WTC11 (cell line): ENCODE measurements at regions not wholly inside any gene's neighbourhood (a gene's known extent, or its start where the extent isn't known, plus 50 kb on each side); places are given as distances from the start of the nearest gene placed in this dataset.

Experiments used
- ATAC-seq: fragments of 200-7000 bp; cut with Tn5 transposase; 2 replicates; pipeline ENCODE4 v1.10.0; 2021; ENCODE audit warnings: mild to moderate bottlenecking, moderate library complexity
- CTCF ChIA-PET: fragments of 300-600 bp; sonication (Branson Sonifier 250); formaldehyde crosslinking; loops from one replicate; lab custom pipeline; 2021; ENCODE audit warnings: antibody characterized with exemption; lab: Charles Lee
- POLR2A ChIA-PET: fragments of 350-600 bp; sonication (Branson Sonifier 250); formaldehyde crosslinking; loops from one replicate; lab custom pipeline; 2021; ENCODE audit warnings: antibody characterized with exemption; lab: Charles Lee
- DNase-seq: peaks from one replicate; pipeline ENCODE4 v3.0.0; 2021; ENCODE audit warnings: low spot score
- H3K27ac Mint-ChIP-seq: 2 replicates; pipeline ENCODE4 v1.8.0; 2021; ENCODE audit warnings: mixed read lengths
- H3K27me3 Mint-ChIP-seq: 2 replicates; pipeline ENCODE4 v1.8.0; 2021; ENCODE audit warnings: low read depth, mild to moderate bottlenecking, moderate library complexity, mixed read lengths
- H3K36me3 Mint-ChIP-seq: 2 replicates; pipeline ENCODE4 v1.8.0; 2021; ENCODE audit warnings: mixed read lengths
- H3K4me1 Mint-ChIP-seq: 2 replicates; pipeline ENCODE4 v1.8.0; 2022; ENCODE audit warnings: mixed read lengths
- H3K4me3 Mint-ChIP-seq: 2 replicates; pipeline ENCODE4 v1.8.0; 2021; ENCODE audit warnings: mild to moderate bottlenecking, moderate library complexity, mixed read lengths
- H3K9me3 Mint-ChIP-seq: 2 replicates; pipeline ENCODE4 v1.8.0; 2021; ENCODE audit warnings: mixed read lengths
- CREB1 ChIP-seq: sonication (generic); formaldehyde crosslinking; IDR thresholded peaks from 2 replicates; pipeline ENCODE4 v1.8.0; 2023; ENCODE audit warnings: mild to moderate bottlenecking, missing genetic modification reagents
- GABPB1 ChIP-seq: sonication (generic); formaldehyde crosslinking; IDR thresholded peaks from 2 replicates; pipeline ENCODE4 v1.8.1; 2023; ENCODE audit warnings: mild to moderate bottlenecking, missing genetic modification reagents
- GRHL2 ChIP-seq: fragments of 250-450 bp; sonication (Bioruptor Pico); IDR thresholded peaks from 2 replicates; pipeline ENCODE4 v1.8.0; 2022; ENCODE audit warnings: mild to moderate bottlenecking, moderate library complexity; ENCODE audit not compliant: insufficient replicate concordance, severe bottlenecking
- KAT7 ChIP-seq: sonication (generic); formaldehyde crosslinking; IDR thresholded peaks from 2 replicates; pipeline ENCODE4 v1.8.1; 2023; ENCODE audit warnings: missing genetic modification reagents, mild to moderate bottlenecking, borderline replicate concordance
- MYBL2 ChIP-seq: sonication (generic); formaldehyde crosslinking; IDR thresholded peaks from 2 replicates; pipeline ENCODE4 v1.8.1; 2023; ENCODE audit warnings: mild to moderate bottlenecking, moderate library complexity, missing genetic modification reagents
- NFATC4 ChIP-seq: fragments of 250-450 bp; sonication (Bioruptor Pico); IDR thresholded peaks from 2 replicates; pipeline ENCODE4 v1.9.0; 2021; ENCODE audit warnings: mild to moderate bottlenecking
- NFE2L1 ChIP-seq: sonication (generic); formaldehyde crosslinking; IDR thresholded peaks from 2 replicates; pipeline ENCODE4 v1.8.1; 2023; ENCODE audit warnings: missing genetic modification reagents
- NFYB ChIP-seq: sonication (generic); formaldehyde crosslinking; conservative IDR thresholded peaks from 2 replicates; pipeline ENCODE4 v1.8.0; 2022; ENCODE audit warnings: low read depth, missing genetic modification reagents
- NR2C2 ChIP-seq: sonication (generic); formaldehyde crosslinking; IDR thresholded peaks from 2 replicates; pipeline ENCODE4 v1.8.0; 2022; ENCODE audit warnings: mild to moderate bottlenecking, missing genetic modification reagents
- SP1 ChIP-seq: sonication (generic); formaldehyde crosslinking; conservative IDR thresholded peaks from 2 replicates; pipeline ENCODE4 v1.8.1; 2022; ENCODE audit warnings: missing genetic modification reagents
- TCF7 ChIP-seq: sonication (generic); formaldehyde crosslinking; IDR thresholded peaks from 2 replicates; pipeline ENCODE4 v1.8.0; 2022; ENCODE audit warnings: mild to moderate bottlenecking, low read depth, missing genetic modification reagents, moderate library complexity
- TEAD1 ChIP-seq: sonication (generic); formaldehyde crosslinking; IDR thresholded peaks from 2 replicates; pipeline ENCODE4 v1.8.0; 2022; ENCODE audit warnings: mild to moderate bottlenecking, missing genetic modification reagents
- ZNF138 ChIP-seq: sonication (generic); formaldehyde crosslinking; conservative IDR thresholded peaks from 2 replicates; pipeline ENCODE4 v1.8.1; 2022; ENCODE audit warnings: mild to moderate bottlenecking, moderate library complexity, missing genetic modification reagents
- ZNF263 ChIP-seq: sonication (generic); formaldehyde crosslinking; IDR thresholded peaks from 2 replicates; pipeline ENCODE4 v1.8.1; 2022; ENCODE audit warnings: low read depth, mild to moderate bottlenecking, moderate library complexity, missing genetic modification reagents
- ZNF416 ChIP-seq: fragments of 250-450 bp; sonication (Bioruptor Pico); IDR thresholded peaks from 2 replicates; pipeline ENCODE4 v1.9.0; 2021; ENCODE audit warnings: mild to moderate bottlenecking, inconsistent platforms
- ZNF671 ChIP-seq: fragments of 250-450 bp; sonication (Bioruptor Pico); IDR thresholded peaks from 2 replicates; pipeline ENCODE4 v1.8.0; 2021; ENCODE audit warnings: mild to moderate bottlenecking
- TF ChIP-seq, protein P1 (sequence below): fragments of 200-600 bp; IDR thresholded peaks from 2 replicates; pipeline ENCODE4 v1.8.0; 2022; ENCODE audit warnings: antibody characterized with exemption
- TF ChIP-seq, protein P2 (sequence below): sonication (generic); formaldehyde crosslinking; IDR thresholded peaks from 2 replicates; pipeline ENCODE4 v1.8.1; 2023; ENCODE audit warnings: mild to moderate bottlenecking, missing genetic modification reagents, moderate library complexity
- TF ChIP-seq, protein P3 (sequence below): sonication (generic); formaldehyde crosslinking; IDR thresholded peaks from 2 replicates; pipeline ENCODE4 v1.8.0; 2022; ENCODE audit warnings: mild to moderate bottlenecking, missing genetic modification reagents
- TF ChIP-seq, protein P4 (sequence below): sonication (generic); formaldehyde crosslinking; IDR thresholded peaks from 2 replicates; pipeline ENCODE4 v1.8.0; 2022; ENCODE audit warnings: mild to moderate bottlenecking, missing genetic modification reagents
- TF ChIP-seq, protein P5 (sequence below): sonication (generic); formaldehyde crosslinking; conservative IDR thresholded peaks from 2 replicates; pipeline ENCODE4 v1.8.1; 2022; ENCODE audit warnings: mild to moderate bottlenecking, missing genetic modification reagents
- TF ChIP-seq, protein P6 (sequence below): sonication (generic); formaldehyde crosslinking; IDR thresholded peaks from 2 replicates; pipeline ENCODE4 v1.8.0; 2022; ENCODE audit warnings: mild to moderate bottlenecking, missing genetic modification reagents

DNA sequence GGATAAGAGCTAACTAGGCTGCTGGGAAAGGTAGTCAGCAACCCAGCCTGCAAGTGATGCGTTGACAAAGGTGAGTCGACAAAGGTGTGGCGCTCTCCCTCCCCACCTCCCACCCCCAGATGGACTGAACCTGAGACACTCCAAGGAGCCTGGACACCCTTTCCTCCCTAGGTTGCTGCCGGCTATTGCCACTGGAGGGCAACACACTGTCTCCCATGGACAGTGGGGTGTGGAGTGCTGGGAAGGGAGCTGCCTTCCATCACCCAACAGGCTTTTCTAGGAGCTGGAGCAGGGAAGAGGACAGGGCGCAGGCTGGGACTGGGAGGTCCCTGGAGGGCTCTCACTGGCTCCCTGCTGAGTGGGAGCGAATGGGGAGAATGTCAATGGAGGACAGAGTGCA, 75.4 kb upstream of the ARAP3 start:
- ChIA-PET CTCF (interaction anchor here (0.6 to 5.2 kb wide), 44 partner anchors 9 to 212 kb away, joined by 3 to 152 read pairs (median 5); partner anchors contain the start of genes DELE1, PCDH1, PCDH12 and RNF14), POLR2A (interaction anchor here (0.5 to 1.8 kb wide), 7 partner anchors 18 to 126 kb away, joined by 3 to 7 read pairs (median 4); no protein-coding TSS in a partner anchor)
- no peaks in the 10 kb centered on the region for H3K9me3 Mint-ChIP-seq
- peaks cover 49% of the 10 kb centered on the region for H3K4me1 Mint-ChIP-seq
- DNase-seq (peak; percentile 70), ATAC-seq (peak; percentile 62)
- TF ChIP-seq NR2C2 (CRISPR knock-in tag): 0 out of 2 replicates have a peak, but pooled peaks have one; percentile 10
- TF ChIP-seq ZNF416 (CRISPR knock-in tag): no peak
- TF ChIP-seq, protein P1, sequence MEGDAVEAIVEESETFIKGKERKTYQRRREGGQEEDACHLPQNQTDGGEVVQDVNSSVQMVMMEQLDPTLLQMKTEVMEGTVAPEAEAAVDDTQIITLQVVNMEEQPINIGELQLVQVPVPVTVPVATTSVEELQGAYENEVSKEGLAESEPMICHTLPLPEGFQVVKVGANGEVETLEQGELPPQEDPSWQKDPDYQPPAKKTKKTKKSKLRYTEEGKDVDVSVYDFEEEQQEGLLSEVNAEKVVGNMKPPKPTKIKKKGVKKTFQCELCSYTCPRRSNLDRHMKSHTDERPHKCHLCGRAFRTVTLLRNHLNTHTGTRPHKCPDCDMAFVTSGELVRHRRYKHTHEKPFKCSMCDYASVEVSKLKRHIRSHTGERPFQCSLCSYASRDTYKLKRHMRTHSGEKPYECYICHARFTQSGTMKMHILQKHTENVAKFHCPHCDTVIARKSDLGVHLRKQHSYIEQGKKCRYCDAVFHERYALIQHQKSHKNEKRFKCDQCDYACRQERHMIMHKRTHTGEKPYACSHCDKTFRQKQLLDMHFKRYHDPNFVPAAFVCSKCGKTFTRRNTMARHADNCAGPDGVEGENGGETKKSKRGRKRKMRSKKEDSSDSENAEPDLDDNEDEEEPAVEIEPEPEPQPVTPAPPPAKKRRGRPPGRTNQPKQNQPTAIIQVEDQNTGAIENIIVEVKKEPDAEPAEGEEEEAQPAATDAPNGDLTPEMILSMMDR: 0 out of 2 replicates have a peak, but pooled peaks have one; percentile 13
- TF ChIP-seq ZNF138 (CRISPR knock-in tag): peak; percentile 70; the same call in 1 of the 2 replicates
- peak overlapping the region; percentile 24; the same call in 1 of the 2 replicates for H3K4me3 Mint-ChIP-seq
- H3K27ac Mint-ChIP-seq: no peak overlapping the region
- peaks cover 21% of the 10 kb centered on the region for H3K27me3 Mint-ChIP-seq
- H3K36me3 Mint-ChIP-seq: no peaks in the 10 kb centered on the region

DNA sequence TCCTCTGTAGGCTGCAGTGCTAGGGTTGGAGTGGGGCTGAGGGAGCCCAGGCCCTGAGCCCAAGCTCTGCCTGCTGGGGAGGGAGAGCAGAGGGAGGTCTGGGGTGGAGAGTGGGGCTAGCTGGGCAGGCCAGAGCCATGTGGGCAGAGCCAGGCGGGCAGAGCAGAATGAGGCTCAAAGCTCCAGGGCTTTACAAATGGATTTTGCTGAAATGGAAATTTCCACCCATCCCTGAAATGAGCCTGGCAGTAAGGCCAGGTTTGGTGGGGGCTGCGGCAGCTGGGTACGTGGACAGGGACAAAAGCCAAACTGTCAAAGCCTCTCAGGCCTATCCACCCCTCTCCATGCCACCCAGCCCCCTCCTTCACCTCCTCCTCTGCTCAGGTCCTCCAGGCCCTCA, 74.2 kb upstream of the ARAP3 start:
- no peak overlapping the region for H3K27ac Mint-ChIP-seq
- H3K27me3 Mint-ChIP-seq: peaks cover 33% of the 10 kb centered on the region
- no peak overlapping the region for H3K4me3 Mint-ChIP-seq
- no peak for DNase-seq
- no peak for ATAC-seq
- H3K9me3 Mint-ChIP-seq: no peaks in the 10 kb centered on the region
- CTCF ChIA-PET: interaction anchor here (1.8 to 5.2 kb wide), 4 partner anchors 40 to 125 kb away, joined by 5 to 152 read pairs (median 70); partner anchors contain the start of gene PCDH1
- TF ChIP-seq, protein P2, sequence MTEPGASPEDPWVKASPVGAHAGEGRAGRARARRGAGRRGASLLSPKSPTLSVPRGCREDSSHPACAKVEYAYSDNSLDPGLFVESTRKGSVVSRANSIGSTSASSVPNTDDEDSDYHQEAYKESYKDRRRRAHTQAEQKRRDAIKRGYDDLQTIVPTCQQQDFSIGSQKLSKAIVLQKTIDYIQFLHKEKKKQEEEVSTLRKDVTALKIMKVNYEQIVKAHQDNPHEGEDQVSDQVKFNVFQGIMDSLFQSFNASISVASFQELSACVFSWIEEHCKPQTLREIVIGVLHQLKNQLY (CRISPR knock-in tag): no peak
- TF ChIP-seq GRHL2 (CRISPR knock-in tag) (no peak), TCF7 (CRISPR knock-in tag) (no peak), ZNF263 (CRISPR knock-in tag) (no peak)
- TF ChIP-seq, all 79 proteins: peak for 0
- POLR2A ChIA-PET: no interaction called here
- Mint-ChIP-seq H3K4me1 (peaks cover 47% of the 10 kb centered on the region), H3K36me3 (no peaks in the 10 kb centered on the region)

DNA sequence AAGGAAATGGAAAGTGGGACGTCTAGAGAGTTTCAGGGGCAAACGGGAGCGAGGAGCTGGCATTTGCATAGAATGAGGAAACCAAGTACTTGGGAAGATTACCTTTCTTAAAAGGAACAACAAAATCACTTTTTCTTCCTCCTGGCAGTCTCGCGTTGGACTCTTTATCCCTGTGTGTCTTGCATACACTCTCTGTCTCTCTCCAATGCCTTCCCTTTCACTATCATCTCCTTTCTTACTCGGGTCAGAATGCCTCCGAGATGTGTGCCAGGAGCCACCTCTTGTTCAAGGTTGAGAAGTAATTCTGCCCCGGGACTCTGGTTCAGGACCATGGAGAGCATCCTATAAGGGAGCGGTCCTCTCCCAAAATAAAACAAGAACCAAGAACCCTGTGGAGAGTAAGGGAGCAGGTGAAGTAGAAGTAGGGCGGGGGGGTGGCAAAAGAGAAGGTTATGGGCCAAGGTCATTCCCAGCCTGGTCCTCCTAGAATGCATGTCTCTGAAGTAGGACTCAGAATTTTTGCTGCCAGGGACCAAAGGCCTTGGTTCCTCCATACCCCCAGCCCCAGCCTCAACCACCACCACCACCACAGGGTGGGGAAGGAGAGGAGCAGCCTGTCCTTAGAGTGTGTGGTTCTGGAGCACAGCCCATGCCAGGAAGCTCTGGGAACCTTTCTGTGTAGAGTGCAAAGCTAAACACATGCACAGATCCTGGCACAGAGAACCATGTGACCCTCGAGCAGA, 72.1 kb upstream of the ARAP3 start:
- peak; percentile 77 for DNase-seq
- ChIA-PET POLR2A (interaction anchor here (0.5 to 1.1 kb wide), 2 partner anchors 22 to 99 kb away, joined by 3 to 4 read pairs; no protein-coding TSS in a partner anchor), CTCF (interaction anchor here (0.6 to 5.2 kb wide), 10 partner anchors 23 to 206 kb away, joined by 3 to 152 read pairs (median 6); partner anchors contain the start of gene PCDH1)
- Mint-ChIP-seq H3K4me1 (peaks cover 29% of the 10 kb centered on the region), H3K9me3 (no peaks in the 10 kb centered on the region), H3K4me3 (peak overlapping the region; percentile 30), H3K27me3 (peaks cover 48% of the 10 kb centered on the region), H3K27ac (no peak overlapping the region), H3K36me3 (no peaks in the 10 kb centered on the region)
- ATAC-seq: peak; percentile 18
- TF ChIP-seq, protein P3, sequence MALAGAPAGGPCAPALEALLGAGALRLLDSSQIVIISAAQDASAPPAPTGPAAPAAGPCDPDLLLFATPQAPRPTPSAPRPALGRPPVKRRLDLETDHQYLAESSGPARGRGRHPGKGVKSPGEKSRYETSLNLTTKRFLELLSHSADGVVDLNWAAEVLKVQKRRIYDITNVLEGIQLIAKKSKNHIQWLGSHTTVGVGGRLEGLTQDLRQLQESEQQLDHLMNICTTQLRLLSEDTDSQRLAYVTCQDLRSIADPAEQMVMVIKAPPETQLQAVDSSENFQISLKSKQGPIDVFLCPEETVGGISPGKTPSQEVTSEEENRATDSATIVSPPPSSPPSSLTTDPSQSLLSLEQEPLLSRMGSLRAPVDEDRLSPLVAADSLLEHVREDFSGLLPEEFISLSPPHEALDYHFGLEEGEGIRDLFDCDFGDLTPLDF (CRISPR knock-in tag): 0 out of 2 replicates have a peak, but pooled peaks have one; percentile 55
- TF ChIP-seq MYBL2 (no peak), NFYB (CRISPR knock-in tag) (0 out of 2 replicates have a peak, but pooled peaks have one; percentile 32), CREB1 (CRISPR knock-in tag) (0 out of 2 replicates have a peak, but pooled peaks have one; percentile 41), ZNF671 (CRISPR knock-in tag) (0 out of 2 replicates have a peak, but pooled peaks have one; percentile 10), ZNF138 (CRISPR knock-in tag) (0 out of 2 replicates have a peak, but pooled peaks have one; percentile 18), SP1 (CRISPR knock-in tag) (no peak), TEAD1 (CRISPR knock-in tag) (peak; percentile 67; the same call in 1 of the 2 replicates), NFE2L1 (CRISPR knock-in tag) (0 out of 2 replicates have a peak, but pooled peaks have one; percentile 28), NR2C2 (CRISPR knock-in tag) (peak; percentile 25; the same call in 1 of the 2 replicates), KAT7 (CRISPR knock-in tag) (no peak), NFATC4 (no peak), GABPB1 (CRISPR knock-in tag) (no peak)
- TF ChIP-seq, protein P4, sequence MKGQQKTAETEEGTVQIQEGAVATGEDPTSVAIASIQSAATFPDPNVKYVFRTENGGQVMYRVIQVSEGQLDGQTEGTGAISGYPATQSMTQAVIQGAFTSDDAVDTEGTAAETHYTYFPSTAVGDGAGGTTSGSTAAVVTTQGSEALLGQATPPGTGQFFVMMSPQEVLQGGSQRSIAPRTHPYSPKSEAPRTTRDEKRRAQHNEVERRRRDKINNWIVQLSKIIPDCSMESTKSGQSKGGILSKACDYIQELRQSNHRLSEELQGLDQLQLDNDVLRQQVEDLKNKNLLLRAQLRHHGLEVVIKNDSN: peak; percentile 60; the same call in 1 of the 2 replicates
- TF ChIP-seq, protein P5, sequence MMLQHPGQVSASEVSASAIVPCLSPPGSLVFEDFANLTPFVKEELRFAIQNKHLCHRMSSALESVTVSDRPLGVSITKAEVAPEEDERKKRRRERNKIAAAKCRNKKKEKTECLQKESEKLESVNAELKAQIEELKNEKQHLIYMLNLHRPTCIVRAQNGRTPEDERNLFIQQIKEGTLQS (CRISPR knock-in tag): no peak
- TF ChIP-seq, protein P1: no peak
- TF ChIP-seq, protein P6, sequence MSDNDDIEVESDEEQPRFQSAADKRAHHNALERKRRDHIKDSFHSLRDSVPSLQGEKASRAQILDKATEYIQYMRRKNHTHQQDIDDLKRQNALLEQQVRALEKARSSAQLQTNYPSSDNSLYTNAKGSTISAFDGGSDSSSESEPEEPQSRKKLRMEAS (CRISPR knock-in tag): peak; percentile 47; the same call in 1 of the 2 replicates
